GM12892 (cell line): ENCODE measurements at regions not wholly inside any gene's neighbourhood (a gene's known extent, or its start where the extent isn't known, plus 50 kb on each side); places are given as distances from the start of the nearest gene placed in this dataset.

Experiments used
- DNase-seq: peaks from one replicate; pipeline ENCODE4 v3.0.0; 2011; ENCODE audit not compliant: insufficient read length
- FAIRE-seq: peaks from 2 replicates; lab custom pipeline; 2011; peaks lifted over from hg19 to GRCh38; lab: Jason Lieb, UNC
- POLR2A ChIP-seq: IDR thresholded peaks from 2 replicates; pipeline ENCODE4 v1.6.1; 2011; ENCODE audit warnings: low read depth, low read length, control low read depth
- POLR2AphosphoS5 ChIP-seq: IDR thresholded peaks from 2 replicates; pipeline ENCODE4 v1.6.1; 2011; ENCODE audit warnings: low read depth, low read length, control low read depth
- TAF1 ChIP-seq: IDR thresholded peaks from 2 replicates; pipeline ENCODE4 v1.6.1; 2011; ENCODE audit warnings: low read depth, mild to moderate bottlenecking, control low read depth, low read length, borderline replicate concordance

DNA sequence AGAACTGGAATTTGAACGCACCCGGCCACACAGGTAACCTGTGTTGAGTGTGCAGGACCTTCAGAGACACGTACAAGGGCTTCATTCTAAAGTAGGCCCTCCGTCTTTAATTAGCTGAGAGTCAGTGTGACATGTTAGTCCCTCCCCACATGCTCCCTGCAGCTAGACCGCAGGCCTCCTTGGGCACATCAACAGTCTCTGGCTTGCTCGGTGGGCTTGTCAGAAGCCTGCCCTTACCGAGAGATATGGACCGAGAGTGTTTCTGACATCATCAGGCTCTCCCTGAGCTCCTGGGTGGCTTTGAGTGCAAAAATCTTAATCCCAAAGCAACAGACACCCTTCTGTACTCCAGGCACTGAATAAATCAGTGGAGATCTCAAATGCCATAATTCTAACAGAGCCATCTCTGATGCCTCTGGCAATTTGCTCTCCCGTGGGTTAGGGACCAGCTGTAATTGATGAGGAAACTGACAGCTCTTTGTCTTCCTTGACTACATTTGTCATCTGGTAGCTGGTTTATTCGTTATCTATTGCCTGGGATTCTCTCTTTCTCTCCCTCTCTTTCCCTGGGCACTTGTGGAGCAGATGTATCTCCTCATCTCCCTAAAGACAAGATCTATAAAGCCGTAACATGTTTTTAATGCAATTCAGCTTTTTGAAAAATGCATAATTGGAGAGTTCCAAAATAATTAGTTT is 850.6 kb downstream of the TYW1 start:
- DNase-seq (no peak), FAIRE-seq (no peak)
- TF ChIP-seq POLR2AphosphoS5 = no peak
- TF ChIP-seq POLR2A = no peak
- TF ChIP-seq TAF1 = no peak

DNA sequence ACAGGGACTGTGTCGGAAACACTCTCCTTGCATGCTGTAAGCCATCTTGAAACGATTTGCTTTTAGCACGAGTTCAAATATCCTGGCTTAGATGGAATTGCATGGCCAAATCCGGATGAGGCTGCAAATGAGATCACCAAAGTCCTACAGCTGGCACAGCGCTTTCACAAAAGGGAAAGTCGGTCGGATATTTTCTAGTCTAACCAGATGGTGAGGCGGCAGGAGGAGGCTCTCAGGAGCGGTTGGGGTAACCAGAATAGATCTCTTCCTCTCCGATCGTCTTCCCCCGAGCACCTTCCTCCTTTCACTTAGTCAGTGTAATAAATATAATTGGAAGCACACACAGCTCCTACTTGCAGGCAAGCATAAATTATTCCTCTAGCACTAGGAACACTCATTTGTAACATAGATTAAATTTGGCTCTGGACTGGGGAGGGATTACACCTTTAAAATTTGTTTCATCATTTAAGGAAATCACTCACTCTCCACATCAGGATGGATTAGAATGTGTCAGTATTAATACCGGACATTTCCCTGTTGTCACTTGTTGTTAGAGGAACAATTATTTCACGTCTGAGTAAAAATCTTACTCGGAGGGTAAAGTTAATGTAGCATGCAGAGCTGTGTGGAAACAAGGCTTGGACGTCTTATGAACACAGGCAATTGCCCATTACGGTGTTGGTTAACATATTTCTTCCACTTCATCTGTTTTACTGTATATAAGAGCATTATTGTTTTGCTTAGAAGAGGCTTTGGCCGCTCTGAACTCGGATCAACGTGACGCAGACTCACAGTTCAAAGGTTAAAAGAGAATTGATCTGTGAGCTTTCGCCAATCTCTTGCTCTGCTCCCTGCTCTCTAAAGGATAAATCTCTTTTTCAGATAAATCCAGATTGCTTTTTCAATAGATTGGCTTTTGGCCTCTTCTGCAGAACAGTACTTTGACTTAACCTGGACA is 857.9 kb downstream of the TYW1 start:
- no peak for DNase-seq
- no peak for TF ChIP-seq TAF1
- TF ChIP-seq POLR2A = no peak
- TF ChIP-seq POLR2AphosphoS5 = no peak
- FAIRE-seq = no peak

GRCh38 chr7:67855322-67855721 is 858.7 kb downstream of the TYW1 start:
- FAIRE-seq = no peak
- no peak for DNase-seq
- TF ChIP-seq TAF1 = no peak
- TF ChIP-seq POLR2AphosphoS5 = no peak
- no peak for TF ChIP-seq POLR2A

DNA sequence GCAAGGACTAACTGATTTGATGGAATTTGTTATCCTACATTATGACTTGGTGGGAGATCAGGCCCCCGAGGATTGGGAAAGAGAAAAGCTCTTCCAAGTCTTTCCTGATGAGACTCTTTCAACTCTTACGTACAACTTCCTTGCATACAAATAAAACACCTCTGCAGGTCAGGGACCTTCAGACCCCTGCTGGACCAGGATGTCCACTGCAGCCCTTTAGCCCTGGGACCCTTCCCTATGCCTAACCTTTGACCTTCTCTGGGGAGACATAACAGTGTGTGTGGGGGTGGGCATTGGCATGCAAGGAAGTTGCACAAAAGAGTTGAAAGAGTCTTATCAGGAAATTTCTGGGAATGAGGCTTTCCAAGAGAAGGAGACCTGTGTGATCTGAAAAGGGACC is 859.4 kb downstream of the TYW1 start:
- TF ChIP-seq POLR2A (no peak), TAF1 (no peak), POLR2AphosphoS5 (no peak)
- FAIRE-seq = no peak
- DNase-seq = no peak

- no peak for DNase-seq
- FAIRE-seq = no peak
- TF ChIP-seq POLR2A (no peak), TAF1 (no peak), POLR2AphosphoS5 (no peak)
Measured at GRCh38 chr7:67857698-67858097, 861.1 kb downstream of the TYW1 start.

- DNase-seq (no peak), FAIRE-seq (no peak)
- TF ChIP-seq TAF1 = no peak
- TF ChIP-seq POLR2A = no peak
- no peak for TF ChIP-seq POLR2AphosphoS5
Measured at GRCh38 chr7:67858931-67859330, 862.3 kb downstream of the TYW1 start.

DNA sequence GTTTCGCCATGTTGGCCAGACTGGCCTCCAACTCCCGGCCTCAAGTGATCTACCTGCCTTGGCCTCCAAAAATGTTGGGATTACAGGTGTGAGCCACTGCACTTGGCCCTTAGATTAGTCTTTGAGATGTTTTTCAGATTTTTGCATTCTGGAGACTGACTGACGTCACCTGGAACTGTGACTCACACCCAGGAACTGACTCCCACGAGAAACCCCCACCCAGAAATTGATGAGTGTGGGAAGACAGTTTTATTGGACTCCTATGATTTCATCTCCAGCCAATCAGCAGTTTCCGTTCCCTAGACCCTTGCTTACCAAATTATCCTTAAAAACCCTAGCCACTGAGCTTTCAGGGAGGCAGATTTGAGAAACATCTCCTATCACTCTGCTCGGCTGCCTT is 867.3 kb downstream of the TYW1 start:
- no peak for TF ChIP-seq POLR2AphosphoS5
- no peak for TF ChIP-seq TAF1
- no peak for TF ChIP-seq POLR2A
- DNase-seq (no peak), FAIRE-seq (no peak)

GRCh38 chr7:67866054-67866453 is 869.4 kb downstream of the TYW1 start:
- no peak for FAIRE-seq
- TF ChIP-seq POLR2AphosphoS5 (no peak), TAF1 (no peak), POLR2A (no peak)
- no peak for DNase-seq

- DNase-seq = no peak
- no peak for FAIRE-seq
- no peak for TF ChIP-seq TAF1
- no peak for TF ChIP-seq POLR2A
Measured at GRCh38 chr7:67866812-67867211, 870.2 kb downstream of the TYW1 start.

- FAIRE-seq = no peak
- TF ChIP-seq POLR2A = no peak
- no peak for TF ChIP-seq TAF1
- no peak for TF ChIP-seq POLR2AphosphoS5
- no peak for DNase-seq
Measured at GRCh38 chr7:67870396-67870795, 873.8 kb downstream of the TYW1 start.

DNA sequence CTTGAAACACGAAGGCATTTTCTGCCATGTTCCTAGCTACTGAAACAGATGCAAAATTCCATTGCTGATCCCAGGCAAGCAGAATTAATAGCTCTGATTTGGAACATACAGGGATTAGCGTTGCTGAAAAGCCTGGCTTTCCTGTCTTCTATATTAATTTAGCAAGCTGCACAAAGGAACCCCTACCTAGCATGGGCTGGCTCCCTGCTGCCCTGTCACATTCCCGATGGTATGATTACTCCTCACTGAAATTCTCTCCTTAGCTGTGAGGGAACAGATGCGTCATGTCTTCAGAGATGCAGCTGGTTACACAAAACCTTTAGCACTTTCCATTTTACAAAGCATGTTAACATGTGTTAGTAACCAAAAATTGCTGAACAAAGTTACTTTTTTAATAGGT is 878.9 kb downstream of the TYW1 start:
- FAIRE-seq = no peak
- no peak for DNase-seq
- TF ChIP-seq TAF1 (no peak), POLR2A (no peak), POLR2AphosphoS5 (no peak)
